ENCODE measurements at regions not wholly inside any gene's neighbourhood (a gene's known extent, or its start where the extent isn't known, plus 50 kb on each side); places are given as distances from the start of the nearest gene placed in this dataset.

DNA sequence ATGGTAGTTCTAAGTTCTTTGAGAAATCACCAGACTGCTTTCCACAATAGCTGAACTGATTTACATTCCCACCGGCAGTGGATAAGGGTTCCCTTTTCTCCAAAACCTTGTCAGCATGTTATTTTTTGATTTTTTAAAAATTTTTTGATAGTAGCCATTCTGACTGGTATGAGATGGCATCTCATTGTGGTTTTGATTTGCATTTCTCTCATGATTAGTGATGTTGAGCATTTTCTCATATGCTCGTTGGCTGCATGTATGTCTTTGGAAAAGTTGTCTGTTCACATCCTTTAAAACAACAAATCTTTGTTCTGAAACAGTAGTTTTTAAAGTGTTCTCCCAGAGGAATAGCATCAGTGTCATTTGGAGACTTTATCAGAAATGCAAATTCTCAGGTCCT is 77.5 kb upstream of the POMP start:
- Mint-ChIP-seq H3K36me3 (ENCODE audit: insufficient read depth) (no peaks in the 10 kb centered on the region), H3K27ac (no peak overlapping the region), H3K4me1 (ENCODE audit: low read depth) (peaks cover 8% of the 10 kb centered on the region), H3K27me3 (peaks cover 16% of the 10 kb centered on the region), H3K4me3 (ENCODE audit: low read depth) (no peak overlapping the region), H3K9me3 (ENCODE audit: low read depth) (no peaks in the 10 kb centered on the region)
- TF ChIP-seq, protein P1, sequence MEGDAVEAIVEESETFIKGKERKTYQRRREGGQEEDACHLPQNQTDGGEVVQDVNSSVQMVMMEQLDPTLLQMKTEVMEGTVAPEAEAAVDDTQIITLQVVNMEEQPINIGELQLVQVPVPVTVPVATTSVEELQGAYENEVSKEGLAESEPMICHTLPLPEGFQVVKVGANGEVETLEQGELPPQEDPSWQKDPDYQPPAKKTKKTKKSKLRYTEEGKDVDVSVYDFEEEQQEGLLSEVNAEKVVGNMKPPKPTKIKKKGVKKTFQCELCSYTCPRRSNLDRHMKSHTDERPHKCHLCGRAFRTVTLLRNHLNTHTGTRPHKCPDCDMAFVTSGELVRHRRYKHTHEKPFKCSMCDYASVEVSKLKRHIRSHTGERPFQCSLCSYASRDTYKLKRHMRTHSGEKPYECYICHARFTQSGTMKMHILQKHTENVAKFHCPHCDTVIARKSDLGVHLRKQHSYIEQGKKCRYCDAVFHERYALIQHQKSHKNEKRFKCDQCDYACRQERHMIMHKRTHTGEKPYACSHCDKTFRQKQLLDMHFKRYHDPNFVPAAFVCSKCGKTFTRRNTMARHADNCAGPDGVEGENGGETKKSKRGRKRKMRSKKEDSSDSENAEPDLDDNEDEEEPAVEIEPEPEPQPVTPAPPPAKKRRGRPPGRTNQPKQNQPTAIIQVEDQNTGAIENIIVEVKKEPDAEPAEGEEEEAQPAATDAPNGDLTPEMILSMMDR (IDR thresholded peaks at IDR 0.05; ENCODE audit: unreplicated experiment) = no peak
- no peak for DNase-seq (ENCODE audit: low spot score, unreplicated experiment)

DNA sequence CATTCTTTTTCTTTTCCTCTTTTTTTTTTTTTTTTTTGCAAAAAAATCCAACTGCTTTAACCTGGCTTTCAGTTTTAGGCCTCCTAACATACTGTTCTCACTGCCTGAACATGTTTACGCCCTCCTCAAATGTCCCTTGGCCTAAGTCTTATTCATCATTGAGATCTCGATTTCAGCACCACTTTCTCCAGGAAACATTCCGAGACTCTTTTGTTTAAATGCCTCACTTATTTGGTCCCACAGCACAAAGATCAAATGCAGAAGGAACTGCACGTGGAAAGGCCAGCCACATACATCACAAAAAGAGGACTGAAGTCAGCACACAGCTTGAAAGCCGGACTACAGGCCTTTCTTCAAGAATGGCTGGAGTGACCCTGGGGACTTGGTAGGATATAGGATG is 79.2 kb upstream of the POMP start:
- H3K27me3 Mint-ChIP-seq = peaks cover 19% of the 10 kb centered on the region
- TF ChIP-seq, protein P1 (IDR thresholded peaks at IDR 0.05; ENCODE audit: unreplicated experiment) = no peak
- no peak overlapping the region for H3K4me3 Mint-ChIP-seq (ENCODE audit: low read depth)
- H3K27ac Mint-ChIP-seq = no peak overlapping the region
- no peaks in the 10 kb centered on the region for H3K9me3 Mint-ChIP-seq (ENCODE audit: low read depth)
- no peak for DNase-seq (ENCODE audit: low spot score, unreplicated experiment)
- H3K36me3 Mint-ChIP-seq (ENCODE audit: insufficient read depth) = no peaks in the 10 kb centered on the region
- H3K4me1 Mint-ChIP-seq (ENCODE audit: low read depth) = peaks cover 8% of the 10 kb centered on the region

DNA sequence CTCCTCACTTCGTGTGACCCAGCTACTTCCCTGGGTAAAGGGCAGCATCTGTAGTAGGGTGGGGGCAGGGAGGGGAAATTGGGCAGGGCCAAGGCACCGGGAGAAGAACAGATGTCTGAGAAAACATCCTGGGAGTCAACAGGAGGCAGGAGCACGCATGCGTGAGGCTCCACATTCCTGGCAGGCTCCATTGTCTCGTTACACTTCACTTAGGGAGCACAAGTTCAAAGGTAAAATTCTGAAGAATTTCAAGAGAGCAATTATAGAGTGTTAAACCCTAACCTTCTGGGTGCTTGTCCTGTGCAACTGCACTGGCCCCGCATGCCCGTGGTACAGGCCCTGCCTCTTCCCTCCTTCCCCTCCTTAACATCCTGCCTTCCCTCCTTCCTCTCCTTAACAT is 79.6 kb upstream of the POMP start:
- Mint-ChIP-seq H3K9me3 (ENCODE audit: low read depth) (no peaks in the 10 kb centered on the region), H3K4me3 (ENCODE audit: low read depth) (no peak overlapping the region), H3K36me3 (ENCODE audit: insufficient read depth) (no peaks in the 10 kb centered on the region), H3K4me1 (ENCODE audit: low read depth) (peaks cover 8% of the 10 kb centered on the region), H3K27me3 (peaks cover 19% of the 10 kb centered on the region), H3K27ac (no peak overlapping the region)
- DNase-seq (ENCODE audit: low spot score, unreplicated experiment) = no peak
- TF ChIP-seq, protein P1 (IDR thresholded peaks at IDR 0.05; ENCODE audit: unreplicated experiment) = no peak

DNA sequence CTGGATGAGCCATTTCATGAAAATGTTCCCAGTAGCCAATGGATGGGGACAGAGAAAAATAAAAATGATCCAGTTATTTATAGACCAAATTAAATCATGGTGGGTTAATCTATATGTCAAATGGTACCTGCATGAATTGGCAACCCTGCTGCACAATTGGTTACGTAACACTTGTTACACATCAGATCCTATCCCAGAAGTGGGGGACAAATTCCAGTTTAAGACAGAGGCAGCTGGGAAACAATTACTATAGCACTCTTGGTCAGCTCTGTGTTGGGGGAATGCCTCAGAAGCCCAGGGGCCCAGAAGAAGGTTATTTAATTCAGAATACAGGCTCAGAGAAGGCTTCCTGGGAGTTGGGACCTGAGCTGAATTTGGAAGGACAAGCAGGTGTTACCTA is 81.1 kb upstream of the FLT1 start:
- Mint-ChIP-seq H3K4me1 (ENCODE audit: low read depth) (no peaks in the 10 kb centered on the region), H3K9me3 (ENCODE audit: low read depth) (no peaks in the 10 kb centered on the region), H3K27me3 (peaks cover 22% of the 10 kb centered on the region), H3K4me3 (ENCODE audit: low read depth) (no peak overlapping the region), H3K27ac (no peak overlapping the region), H3K36me3 (ENCODE audit: insufficient read depth) (no peaks in the 10 kb centered on the region)
- no peak for DNase-seq (ENCODE audit: low spot score, unreplicated experiment)
- TF ChIP-seq, protein P1 (IDR thresholded peaks at IDR 0.05; ENCODE audit: unreplicated experiment) = no peak

DNA sequence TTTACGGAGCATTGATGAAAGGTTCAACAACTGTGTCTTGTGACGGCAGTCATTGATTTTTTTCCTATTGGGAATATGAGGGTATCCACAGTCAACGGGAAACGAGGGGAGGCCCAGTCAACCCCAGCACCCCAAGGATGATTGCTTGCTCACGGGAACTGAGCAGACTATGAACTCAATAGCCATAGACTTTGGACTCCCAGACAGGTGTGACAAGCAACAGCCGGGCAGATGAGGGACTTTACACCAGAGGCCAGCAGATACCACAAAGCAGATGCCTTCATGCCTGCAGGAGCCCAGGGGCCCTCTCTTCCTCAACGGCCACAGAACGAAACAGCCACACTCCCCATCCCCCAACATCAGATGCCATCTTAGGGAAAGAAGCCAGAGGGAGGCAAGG is 80.3 kb upstream of the FLT1 start:
- Mint-ChIP-seq H3K4me1 (ENCODE audit: low read depth) (no peaks in the 10 kb centered on the region), H3K36me3 (ENCODE audit: insufficient read depth) (no peaks in the 10 kb centered on the region), H3K27me3 (peaks cover 22% of the 10 kb centered on the region), H3K9me3 (ENCODE audit: low read depth) (no peaks in the 10 kb centered on the region), H3K4me3 (ENCODE audit: low read depth) (no peak overlapping the region), H3K27ac (no peak overlapping the region)
- TF ChIP-seq, protein P1 (IDR thresholded peaks at IDR 0.05; ENCODE audit: unreplicated experiment) = no peak
- no peak for DNase-seq (ENCODE audit: low spot score, unreplicated experiment)
